ENCODE measurements at regions not wholly inside any gene's neighbourhood (a gene's known extent, or its start where the extent isn't known, plus 50 kb on each side); places are given as distances from the start of the nearest gene placed in this dataset.
A peak's percentile ranks its signal among the peaks of the same experiment; 100 is the strongest.

DNA sequence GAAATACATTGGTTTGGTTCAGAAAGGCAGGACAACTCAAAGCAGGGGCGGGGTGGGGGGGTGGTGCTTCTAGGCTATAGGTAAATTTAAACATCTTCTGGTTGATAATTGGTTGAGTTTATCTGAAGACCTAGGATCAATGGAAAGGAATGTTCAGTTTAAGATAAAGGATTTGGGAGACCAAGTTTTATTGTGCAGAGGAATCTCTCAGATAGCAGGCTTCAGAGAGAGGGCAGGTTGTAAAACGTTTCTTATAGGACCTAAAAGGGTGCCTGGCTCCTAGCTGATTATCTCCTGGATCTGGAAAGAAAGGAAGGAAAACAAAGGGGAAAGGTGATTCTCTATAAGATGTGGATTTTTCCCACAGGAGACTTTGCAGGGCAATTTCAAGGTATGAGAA lies 94.0 kb downstream of the TMEM47 start:
- Mint-ChIP-seq H3K9me3 (no peaks in the 10 kb centered on the region), H3K27ac (peak overlapping the region; percentile 86), H3K27me3 (ENCODE audit: insufficient read depth) (peaks cover 2% of the 10 kb centered on the region), H3K4me1 (peaks cover 46% of the 10 kb centered on the region), H3K36me3 (ENCODE audit: low read depth) (no peaks in the 10 kb centered on the region), H3K4me3 (no peak overlapping the region)
- no peak overlapping the region for H3K9ac ChIP-seq (ENCODE audit: extremely low read depth, low read length, poor library complexity, severe bottlenecking)
- H3K4me3 ChIP-seq (ENCODE audit: low read length) = no peak overlapping the region
- WGBS, 2 experiments (ENCODE audit: insufficient coverage in 1 of 2, insufficient read length in 1 of 2) = 37% methylated on average over 2 of the region's 2 CpGs; no CpG with 5 or more reads in 1 of the 2 experiments
- H3K4me1 ChIP-seq (ENCODE audit: control insufficient read depth, insufficient read depth, low read length) = no peaks in the 10 kb centered on the region
- peak; percentile 53 for DNase-seq
- no peaks in the 10 kb centered on the region for H3K36me3 ChIP-seq (ENCODE audit: control insufficient read depth, insufficient read depth, low read length)
- H3K9me3 ChIP-seq (ENCODE audit: control insufficient read depth, low read length) = no peaks in the 10 kb centered on the region
- no peaks in the 10 kb centered on the region for H3K27me3 ChIP-seq (ENCODE audit: control insufficient read depth, insufficient read depth, low read length, poor library complexity, severe bottlenecking)
- TF ChIP-seq, protein P1, sequence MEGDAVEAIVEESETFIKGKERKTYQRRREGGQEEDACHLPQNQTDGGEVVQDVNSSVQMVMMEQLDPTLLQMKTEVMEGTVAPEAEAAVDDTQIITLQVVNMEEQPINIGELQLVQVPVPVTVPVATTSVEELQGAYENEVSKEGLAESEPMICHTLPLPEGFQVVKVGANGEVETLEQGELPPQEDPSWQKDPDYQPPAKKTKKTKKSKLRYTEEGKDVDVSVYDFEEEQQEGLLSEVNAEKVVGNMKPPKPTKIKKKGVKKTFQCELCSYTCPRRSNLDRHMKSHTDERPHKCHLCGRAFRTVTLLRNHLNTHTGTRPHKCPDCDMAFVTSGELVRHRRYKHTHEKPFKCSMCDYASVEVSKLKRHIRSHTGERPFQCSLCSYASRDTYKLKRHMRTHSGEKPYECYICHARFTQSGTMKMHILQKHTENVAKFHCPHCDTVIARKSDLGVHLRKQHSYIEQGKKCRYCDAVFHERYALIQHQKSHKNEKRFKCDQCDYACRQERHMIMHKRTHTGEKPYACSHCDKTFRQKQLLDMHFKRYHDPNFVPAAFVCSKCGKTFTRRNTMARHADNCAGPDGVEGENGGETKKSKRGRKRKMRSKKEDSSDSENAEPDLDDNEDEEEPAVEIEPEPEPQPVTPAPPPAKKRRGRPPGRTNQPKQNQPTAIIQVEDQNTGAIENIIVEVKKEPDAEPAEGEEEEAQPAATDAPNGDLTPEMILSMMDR (conservative IDR thresholded peaks at IDR 0.05) = no peak
- no peak overlapping the region for H3K27ac ChIP-seq (ENCODE audit: low read depth, low read length)

DNA sequence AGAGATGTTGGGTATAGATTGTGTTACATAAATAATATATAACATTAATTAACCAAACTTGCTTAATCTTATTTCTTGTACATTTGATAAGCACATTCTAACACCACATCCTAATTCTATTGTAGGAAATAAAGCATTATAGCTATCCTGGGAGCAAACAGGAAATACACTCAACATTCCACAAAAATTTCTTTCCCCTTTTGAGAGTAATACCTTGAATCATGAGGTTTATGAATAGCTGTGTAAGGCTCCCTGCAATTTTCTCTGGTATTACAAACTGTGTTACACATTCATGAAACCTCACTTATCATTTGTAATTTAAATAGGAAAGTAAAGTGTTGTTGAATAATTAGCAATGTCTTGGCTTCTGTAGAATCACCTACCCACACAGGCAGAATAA lies 95.1 kb downstream of the TMEM47 start:
- Histone ChIP-seq H3K4me3 (ENCODE audit: low read length) (no peak overlapping the region), H3K27me3 (ENCODE audit: control insufficient read depth, insufficient read depth, low read length, poor library complexity, severe bottlenecking) (no peaks in the 10 kb centered on the region), H3K27ac (ENCODE audit: low read depth, low read length) (no peak overlapping the region), H3K4me1 (ENCODE audit: control insufficient read depth, insufficient read depth, low read length) (no peaks in the 10 kb centered on the region), H3K9ac (ENCODE audit: extremely low read depth, low read length, poor library complexity, severe bottlenecking) (no peak overlapping the region), H3K36me3 (ENCODE audit: control insufficient read depth, insufficient read depth, low read length) (no peaks in the 10 kb centered on the region), H3K9me3 (ENCODE audit: control insufficient read depth, low read length) (no peaks in the 10 kb centered on the region)
- Mint-ChIP-seq H3K27me3 (ENCODE audit: insufficient read depth) (peaks cover 3% of the 10 kb centered on the region), H3K9me3 (no peaks in the 10 kb centered on the region), H3K4me3 (no peak overlapping the region), H3K36me3 (ENCODE audit: low read depth) (no peaks in the 10 kb centered on the region), H3K4me1 (peaks cover 48% of the 10 kb centered on the region), H3K27ac (no peak overlapping the region)
- no peak for DNase-seq
- TF ChIP-seq, protein P1 (conservative IDR thresholded peaks at IDR 0.05) = no peak

- Histone ChIP-seq H3K36me3 (ENCODE audit: control insufficient read depth, insufficient read depth, low read length) (no peaks in the 10 kb centered on the region), H3K4me1 (ENCODE audit: control insufficient read depth, insufficient read depth, low read length) (no peaks in the 10 kb centered on the region), H3K27me3 (ENCODE audit: control insufficient read depth, insufficient read depth, low read length, poor library complexity, severe bottlenecking) (no peaks in the 10 kb centered on the region), H3K9me3 (ENCODE audit: control insufficient read depth, low read length) (no peaks in the 10 kb centered on the region), H3K9ac (ENCODE audit: extremely low read depth, low read length, poor library complexity, severe bottlenecking) (no peak overlapping the region), H3K4me3 (ENCODE audit: low read length) (no peak overlapping the region), H3K27ac (ENCODE audit: low read depth, low read length) (no peak overlapping the region)
- DNase-seq = peak; percentile 79
- Mint-ChIP-seq H3K36me3 (ENCODE audit: low read depth) (no peaks in the 10 kb centered on the region), H3K4me1 (peaks cover 48% of the 10 kb centered on the region), H3K27me3 (ENCODE audit: insufficient read depth) (peaks cover 21% of the 10 kb centered on the region), H3K27ac (no peak overlapping the region), H3K9me3 (no peaks in the 10 kb centered on the region), H3K4me3 (no peak overlapping the region)
- TF ChIP-seq, protein P1 (conservative IDR thresholded peaks at IDR 0.05) = no peak
- 59% methylated on average over 3 of the region's 4 CpGs; no CpG with 5 or more reads in 1 of the 2 experiments for WGBS, 2 experiments (ENCODE audit: insufficient coverage in 1 of 2, insufficient read length in 1 of 2)
Observed at GRCh38 chrX:34560180-34560579, 96.9 kb downstream of the TMEM47 start.
